ENCODE measurements at regions not wholly inside any gene's neighbourhood (a gene's known extent, or its start where the extent isn't known, plus 50 kb on each side); places are given as distances from the start of the nearest gene placed in this dataset.
A peak's percentile ranks its signal among the peaks of the same experiment; 100 is the strongest.

DNA sequence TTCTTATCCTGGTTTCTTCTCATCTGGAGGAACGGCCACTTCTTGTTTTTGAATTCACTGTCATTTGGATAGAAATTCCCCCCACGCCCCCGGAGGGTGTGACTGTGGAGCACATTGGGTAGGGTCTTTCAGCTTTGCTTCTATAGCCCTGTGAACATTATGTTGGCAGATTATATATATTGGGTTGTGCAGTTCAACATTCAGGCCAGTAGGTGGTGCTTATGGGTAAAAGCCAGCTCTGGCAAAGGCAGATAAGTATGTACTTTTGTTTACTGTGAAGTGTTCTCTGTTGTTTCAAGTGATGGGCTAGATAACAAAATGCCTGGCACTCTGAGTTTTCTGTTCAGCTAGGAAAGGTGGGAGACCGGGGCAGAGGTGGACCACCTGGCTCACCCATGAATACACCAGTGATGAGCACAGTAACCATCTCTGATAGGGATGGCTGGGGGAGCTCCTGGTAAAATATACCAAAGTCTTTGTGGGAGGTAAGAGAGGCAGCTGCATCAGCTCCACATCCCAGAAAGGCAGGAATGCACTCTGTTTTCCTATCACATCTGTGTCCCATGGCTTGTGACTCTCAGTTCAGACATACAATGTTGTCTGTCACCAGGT is 1348.2 kb upstream of the RAG2 start:
- H2AFZ ChIP-seq (ENCODE audit: low read length): no peak overlapping the region
- no peaks in the 10 kb centered on the region for H3K23me2 ChIP-seq (ENCODE audit: insufficient read length, low read depth, low read length, poor library complexity, severe bottlenecking)
- no peaks in the 10 kb centered on the region for H3K79me2 ChIP-seq (ENCODE audit: insufficient read depth, low read length)
- WGBS (ENCODE audit: extremely low coverage, insufficient read length, low lambda C conversion rate): no CpG with 5 or more reads among the region's 4 CpGs
- peaks cover 0 to 26% (median 7%) of the 10 kb centered on the region in 3 experiments; a peak in 5 of 7 replicates for H3K36me3 Mint-ChIP-seq (ENCODE audit: insufficient read depth in 1 of 3, low read depth in 3 of 3)
- TF ChIP-seq, protein P1, sequence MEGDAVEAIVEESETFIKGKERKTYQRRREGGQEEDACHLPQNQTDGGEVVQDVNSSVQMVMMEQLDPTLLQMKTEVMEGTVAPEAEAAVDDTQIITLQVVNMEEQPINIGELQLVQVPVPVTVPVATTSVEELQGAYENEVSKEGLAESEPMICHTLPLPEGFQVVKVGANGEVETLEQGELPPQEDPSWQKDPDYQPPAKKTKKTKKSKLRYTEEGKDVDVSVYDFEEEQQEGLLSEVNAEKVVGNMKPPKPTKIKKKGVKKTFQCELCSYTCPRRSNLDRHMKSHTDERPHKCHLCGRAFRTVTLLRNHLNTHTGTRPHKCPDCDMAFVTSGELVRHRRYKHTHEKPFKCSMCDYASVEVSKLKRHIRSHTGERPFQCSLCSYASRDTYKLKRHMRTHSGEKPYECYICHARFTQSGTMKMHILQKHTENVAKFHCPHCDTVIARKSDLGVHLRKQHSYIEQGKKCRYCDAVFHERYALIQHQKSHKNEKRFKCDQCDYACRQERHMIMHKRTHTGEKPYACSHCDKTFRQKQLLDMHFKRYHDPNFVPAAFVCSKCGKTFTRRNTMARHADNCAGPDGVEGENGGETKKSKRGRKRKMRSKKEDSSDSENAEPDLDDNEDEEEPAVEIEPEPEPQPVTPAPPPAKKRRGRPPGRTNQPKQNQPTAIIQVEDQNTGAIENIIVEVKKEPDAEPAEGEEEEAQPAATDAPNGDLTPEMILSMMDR (conservative IDR thresholded peaks at IDR 0.05): peak; percentile 82
- no peaks in the 10 kb centered on the region for H3K9me3 ChIP-seq (ENCODE audit: control insufficient read depth, low read depth, low read length)
- H2BK120ac ChIP-seq (ENCODE audit: low read depth, low read length, poor library complexity, severe bottlenecking): no peak overlapping the region
- no peak overlapping the region for H3T11ph ChIP-seq (ENCODE audit: low read length)
- H2BK5ac ChIP-seq (ENCODE audit: insufficient read length, low read length): no peak overlapping the region
- no peak overlapping the region for H3K4me3 Mint-ChIP-seq
- H3K23ac ChIP-seq (ENCODE audit: insufficient read length, low read depth, low read length): no peak overlapping the region
- H4K8ac ChIP-seq (replicated peaks; ENCODE audit: insufficient read length, low read depth, low read length): no peak overlapping the region
- H3K18ac ChIP-seq (ENCODE audit: insufficient read length, low read depth, low read length): no peak overlapping the region
- no peak overlapping the region for H4K91ac ChIP-seq (ENCODE audit: insufficient read length, low read depth, low read length)
- no peak overlapping the region for H2AK5ac ChIP-seq (ENCODE audit: insufficient read length, low read length)
- no peak overlapping the region for H2BK12ac ChIP-seq (ENCODE audit: insufficient read length, low read depth, low read length)
- H4K5ac ChIP-seq (ENCODE audit: insufficient read length, low read depth, low read length): no peak overlapping the region
- H3K4ac ChIP-seq (ENCODE audit: low read depth, low read length): no peak overlapping the region
- peaks cover 15 to 19% of the 10 kb centered on the region in 2 experiments for H3K9me3 Mint-ChIP-seq
- DNase-seq: peak; percentile 59
- H3K27me3 Mint-ChIP-seq (ENCODE audit: low read depth): no peaks in the 10 kb centered on the region
- H3K27ac ChIP-seq (ENCODE audit: insufficient read length, low read depth, low read length): no peak overlapping the region
- no peaks in the 10 kb centered on the region for H4K20me1 ChIP-seq (ENCODE audit: control insufficient read depth, insufficient read depth, insufficient read length)
- H2BK15ac ChIP-seq (ENCODE audit: low read depth, low read length): no peak overlapping the region
- no peak overlapping the region for H3K9ac ChIP-seq (ENCODE audit: extremely low read depth, insufficient read length, low read length)
- no peaks in the 10 kb centered on the region for H3K27me3 ChIP-seq (ENCODE audit: insufficient read depth, low read length)
- H3K56ac ChIP-seq (ENCODE audit: insufficient read length, low read depth, low read length): no peak overlapping the region
- H2BK20ac ChIP-seq (ENCODE audit: low read depth, low read length, poor library complexity, severe bottlenecking): no peak overlapping the region
- H3K79me1 ChIP-seq (ENCODE audit: insufficient read depth, low read depth, low read length, poor library complexity, severe bottlenecking): no peaks in the 10 kb centered on the region
- no peaks in the 10 kb centered on the region for H3K4me1 ChIP-seq (ENCODE audit: insufficient read depth, low read length)
- H3K4me1 Mint-ChIP-seq: peaks cover 0 to 9% of the 10 kb centered on the region in 2 experiments; a peak in 2 of 4 replicates
- no peak overlapping the region for H3K27ac Mint-ChIP-seq
- H3K4me2 ChIP-seq (ENCODE audit: insufficient read depth, insufficient read length, low read length): no peak overlapping the region
- H3K14ac ChIP-seq (ENCODE audit: insufficient read depth, low read length): no peak overlapping the region
